DMS 273 (cell line): ENCODE measurements at regions not wholly inside any gene's neighbourhood (a gene's known extent, or its start where the extent isn't known, plus 50 kb on each side); places are given as distances from the start of the nearest gene placed in this dataset.

Source experiments
- DNase-seq: peaks from one replicate; lab custom pipeline; 2025; ENCODE audit not compliant: unreplicated experiment; lab: John Stamatoyannopoulos, UW

GRCh38 chr2:138175066-138175465 is 210.8 kb downstream of the HNMT start:
- no peak for DNase-seq

GRCh38 chr2:138176862-138177439 is 212.7 kb downstream of the HNMT start:
- DNase-seq: no peak

GRCh38 chr2:138177693-138178092 is 213.4 kb downstream of the HNMT start:
- no peak for DNase-seq

DNA sequence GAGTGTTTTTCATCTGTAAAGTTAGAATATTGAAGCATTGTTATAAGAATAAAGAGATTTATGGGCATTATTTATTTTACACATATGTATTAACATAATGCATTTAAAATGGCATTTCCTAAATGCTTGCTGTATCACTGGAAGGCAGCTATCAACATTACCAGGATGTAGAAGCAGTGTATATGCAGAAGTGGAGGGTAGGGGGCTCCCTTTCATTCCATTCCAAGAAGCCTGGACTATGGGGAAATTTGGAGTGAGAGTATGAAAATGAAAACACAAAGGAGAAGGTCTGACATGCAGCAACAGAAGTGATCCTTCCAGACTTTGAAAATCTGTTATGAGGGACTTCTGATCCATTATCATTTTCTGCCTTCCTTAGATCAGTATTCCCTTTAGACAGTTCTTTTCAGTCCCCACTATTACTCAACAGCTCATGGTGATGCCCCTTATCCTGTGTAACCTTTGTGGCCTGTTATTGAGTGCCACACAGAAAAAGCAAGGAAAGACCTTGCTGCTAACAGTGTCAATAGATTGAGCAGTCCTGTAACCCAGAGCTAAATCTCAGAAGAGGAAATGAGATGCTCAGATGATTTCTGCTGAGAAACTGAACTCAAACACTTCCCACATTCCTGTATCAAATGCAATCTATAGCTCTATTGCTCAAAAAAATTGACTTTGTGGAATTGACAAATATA is 216.6 kb downstream of the HNMT start:
- peak; percentile 18 for DNase-seq

DNA sequence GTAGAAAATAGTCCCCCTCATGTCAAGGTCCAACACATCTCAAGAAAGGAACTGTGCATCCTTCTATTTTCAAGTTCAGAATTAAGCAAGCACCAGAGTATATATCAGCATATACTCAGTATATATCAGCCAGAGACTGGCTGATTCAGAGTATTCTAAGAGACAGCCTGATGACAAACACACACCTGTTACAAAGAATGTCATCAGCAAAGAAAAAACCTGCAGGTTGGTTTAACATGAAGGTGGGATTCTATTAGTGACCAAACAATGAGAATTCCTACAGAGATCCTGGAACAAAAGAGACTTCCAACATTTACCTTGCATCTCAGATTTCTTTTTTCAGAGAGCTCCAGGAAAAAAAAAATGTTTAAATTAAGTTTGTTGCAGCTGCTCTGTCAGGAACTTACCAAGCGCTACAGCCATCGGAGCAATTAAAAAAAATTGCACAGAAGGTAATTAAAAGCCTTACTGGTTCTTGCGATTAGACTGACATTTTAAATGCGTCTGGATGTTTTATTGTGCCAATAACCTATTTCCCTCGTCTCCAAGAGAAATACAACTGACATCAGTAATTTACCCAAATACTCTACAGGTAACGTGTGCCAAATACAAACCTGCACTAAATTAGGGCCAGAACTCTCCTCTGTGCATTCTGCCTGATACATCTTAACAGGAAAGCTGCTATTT is 218.1 kb downstream of the HNMT start:
- peak; percentile 6 for DNase-seq

GRCh38 chr2:138182937-138183312 is 218.7 kb downstream of the HNMT start:
- no peak for DNase-seq

GRCh38 chr2:138183705-138184104 is 219.4 kb downstream of the HNMT start:
- no peak for DNase-seq

- DNase-seq: no peak
Observed at GRCh38 chr2:138184428-138184827, 220.2 kb downstream of the HNMT start.

GRCh38 chr2:138185827-138186226 is 221.6 kb downstream of the HNMT start:
- no peak for DNase-seq

DNA sequence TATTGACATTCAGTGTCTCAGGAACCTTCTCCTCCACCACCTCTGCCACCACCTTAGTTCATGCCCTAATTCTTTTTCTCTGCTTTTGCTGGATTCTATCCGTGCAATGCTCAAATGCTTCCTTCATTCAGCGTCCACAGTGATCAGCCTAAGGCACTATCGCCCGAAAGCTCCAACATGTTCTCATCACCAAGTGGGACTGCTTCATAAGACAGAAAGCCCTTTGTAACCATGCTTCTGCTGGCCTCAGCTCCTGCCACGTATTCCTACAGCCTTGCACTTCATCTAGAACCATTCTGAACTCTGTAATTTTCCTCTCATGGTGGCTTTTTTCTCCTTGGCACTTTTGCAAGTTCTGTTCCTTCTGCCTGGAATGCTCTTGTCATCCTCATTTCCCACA is 222.9 kb downstream of the HNMT start:
- no peak for DNase-seq

GRCh38 chr2:138190999-138191398 is 226.7 kb downstream of the HNMT start:
- no peak for DNase-seq

DNA sequence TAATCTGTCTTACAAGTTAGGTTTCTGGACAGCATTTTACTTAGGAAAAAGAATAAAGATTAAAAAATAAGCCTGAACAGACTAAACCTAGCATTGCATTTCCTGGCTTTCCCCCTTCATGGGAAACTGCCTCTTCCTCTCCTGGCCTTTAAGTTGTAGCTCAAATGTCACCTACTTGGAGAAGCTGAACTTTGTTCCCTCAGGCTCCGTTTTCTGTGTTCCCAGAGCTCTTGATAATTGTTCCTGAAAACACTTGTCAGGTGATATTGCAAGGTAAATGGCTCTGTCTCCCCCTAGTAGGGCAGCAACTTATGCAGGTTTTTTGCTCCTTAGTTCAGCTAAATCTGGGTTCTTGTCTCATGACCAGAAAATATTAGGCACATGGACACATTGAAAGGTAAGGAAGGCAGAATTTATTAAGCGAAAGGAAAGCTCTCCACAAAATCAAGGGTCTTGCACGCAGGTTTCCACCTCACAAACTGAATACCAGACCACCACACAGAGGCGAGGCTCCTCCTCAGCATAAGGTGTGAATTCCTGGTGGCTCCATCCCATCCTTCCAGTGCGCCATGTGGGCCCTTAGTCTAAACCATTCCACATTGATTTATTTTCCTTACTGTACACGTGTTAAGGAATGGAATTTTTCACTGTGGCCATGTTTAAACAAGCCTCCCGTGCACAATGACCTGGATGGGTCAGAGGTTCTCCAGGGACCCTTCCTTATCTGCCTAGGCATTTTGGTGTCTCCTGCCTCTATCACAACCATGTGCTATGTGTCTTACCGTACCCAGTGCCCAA is 229.3 kb downstream of the HNMT start:
- no peak for DNase-seq

DNA sequence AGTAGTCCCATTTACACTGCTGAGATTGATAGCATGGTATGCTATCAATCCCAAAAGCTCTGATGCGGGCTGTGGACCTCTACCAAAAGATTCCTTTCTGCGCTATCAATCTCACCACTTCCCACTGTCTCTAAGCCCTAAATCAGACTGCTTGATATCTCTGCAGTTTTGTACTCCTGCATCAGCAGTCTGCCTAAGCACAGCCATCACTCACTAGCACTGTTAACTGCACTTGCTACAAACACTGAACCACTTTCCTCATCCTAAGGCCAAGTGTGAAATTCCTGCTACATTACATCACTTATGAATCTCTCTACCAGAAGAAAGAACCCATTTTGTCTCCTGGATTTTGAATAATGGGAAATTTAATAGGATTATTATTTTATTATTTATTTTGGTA is 237.0 kb downstream of the HNMT start:
- no peak for DNase-seq

- DNase-seq: no peak
Observed at GRCh38 chr2:138202762-138203161, 238.5 kb downstream of the HNMT start.

- DNase-seq: no peak
Observed at GRCh38 chr2:138205281-138205680, 241.0 kb downstream of the HNMT start.

GRCh38 chr2:138207074-138207930 is 243.0 kb downstream of the HNMT start:
- DNase-seq: no peak

DNA sequence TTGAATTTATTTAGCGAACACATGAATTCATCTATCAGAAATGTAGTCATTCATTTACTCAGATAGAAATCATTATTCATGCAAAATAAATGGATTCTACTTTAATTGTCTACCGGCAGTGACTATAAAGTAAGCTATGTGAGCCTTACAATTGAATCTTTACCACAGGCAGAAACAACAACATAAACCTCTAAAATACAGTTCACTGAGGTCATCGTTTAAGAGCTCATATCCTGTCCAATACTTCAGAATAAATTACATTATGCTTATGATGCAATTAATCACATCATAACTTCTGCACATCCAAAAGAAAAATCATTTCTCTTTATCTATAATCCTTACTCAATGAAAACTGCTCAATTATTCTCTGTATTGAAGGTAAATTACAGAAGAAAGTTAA is 244.7 kb downstream of the HNMT start:
- DNase-seq: no peak

DNA sequence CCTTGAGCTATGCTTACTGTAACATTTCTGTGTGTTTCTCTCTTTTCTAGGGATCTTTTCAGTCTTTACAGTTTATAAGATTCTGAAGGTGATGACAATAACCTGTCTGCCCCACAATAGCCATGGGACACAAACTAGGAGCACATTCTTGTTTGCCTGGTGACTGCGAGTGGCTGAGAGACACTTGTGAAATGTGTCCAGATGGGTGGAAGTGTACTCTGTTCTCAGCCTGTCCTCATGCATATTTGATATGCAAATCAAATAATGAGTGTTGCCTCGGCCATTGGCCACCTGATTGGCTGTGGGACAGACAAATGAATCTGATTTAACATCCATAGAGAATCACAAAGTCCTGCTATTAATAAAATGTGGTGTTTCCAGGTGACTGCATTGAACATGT is 246.2 kb downstream of the HNMT start:
- DNase-seq: no peak

DNA sequence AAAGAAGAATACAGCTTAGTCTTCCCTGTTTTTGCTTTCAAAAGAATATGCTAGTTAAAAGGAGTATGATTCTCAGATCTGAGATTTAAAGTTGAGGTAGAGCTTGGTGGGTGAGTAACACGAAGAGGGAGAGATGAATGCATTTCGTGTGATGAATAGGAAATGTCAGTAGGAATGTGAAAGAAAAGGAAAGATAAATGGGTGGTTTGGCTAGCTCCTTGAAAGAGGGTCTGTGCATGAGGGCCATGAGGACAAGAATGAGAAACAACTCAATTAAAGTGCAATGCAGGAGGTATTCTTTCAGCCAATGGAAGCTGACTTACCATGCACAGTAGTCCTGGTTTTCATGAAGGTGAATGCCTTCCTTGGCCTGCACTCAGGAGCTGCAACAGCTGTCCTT is 248.2 kb downstream of the HNMT start:
- DNase-seq: no peak

GRCh38 chr2:138213084-138213483 is 248.8 kb downstream of the HNMT start:
- no peak for DNase-seq

DNA sequence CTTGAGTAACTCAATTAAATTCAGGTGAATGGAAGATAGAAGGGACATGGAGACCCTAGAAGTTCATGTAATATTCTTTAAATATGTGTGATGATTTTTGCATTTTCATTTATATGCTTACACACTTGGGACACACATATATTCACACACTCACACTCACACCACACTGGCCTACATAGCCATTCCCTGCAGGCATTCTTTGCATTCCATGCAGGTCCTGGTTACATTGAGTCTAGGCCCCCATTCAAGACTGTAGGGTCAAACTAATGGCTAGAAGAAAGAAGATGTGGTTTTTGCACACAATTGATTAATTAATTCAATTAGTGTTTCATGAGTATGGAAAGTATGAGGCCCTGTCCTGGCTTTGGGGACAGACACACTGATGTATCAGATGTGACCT is 249.4 kb downstream of the HNMT start:
- DNase-seq: no peak
